ENCODE measurements at regions not wholly inside any gene's neighbourhood (a gene's known extent, or its start where the extent isn't known, plus 50 kb on each side); places are given as distances from the start of the nearest gene placed in this dataset.

GRCh38 chr17:14864127-14864526 is 401.0 kb downstream of the PMP22 start:
- Histone ChIP-seq H3K9me2 (ENCODE audit: insufficient read depth, low read length) (no peaks in the 10 kb centered on the region), H3K79me2 (replicated peaks; ENCODE audit: insufficient read depth, low read length) (no peaks in the 10 kb centered on the region), H3K9ac (ENCODE audit: low read length) (no peak overlapping the region), H3K4me3 (ENCODE audit: low read length) (no peak overlapping the region), H3K36me3 (ENCODE audit: insufficient read depth, low read length) (no peaks in the 10 kb centered on the region), H3F3A (ENCODE audit: insufficient read depth, low read length, poor library complexity, severe bottlenecking) (no peaks in the 10 kb centered on the region), H4K20me1 (ENCODE audit: insufficient read depth) (no peaks in the 10 kb centered on the region), H3K4me2 (ENCODE audit: low read length) (no peak overlapping the region), H3K9me3 (ENCODE audit: low read length) (no peaks in the 10 kb centered on the region), H3K27me3 (ENCODE audit: insufficient read depth, low read depth, low read length) (no peaks in the 10 kb centered on the region), H3K27ac (ENCODE audit: low read length) (no peak overlapping the region), H2AFZ (ENCODE audit: low read depth, low read length) (no peak overlapping the region)
- no peak for TF ChIP-seq SMC3 (conservative IDR thresholded peaks at IDR 0.05; ENCODE audit: poor library complexity)
- no peak for TF ChIP-seq RAD21 (conservative IDR thresholded peaks at IDR 0.05)
- TF ChIP-seq POLR2AphosphoS5 (IDR thresholded peaks at IDR 0.05), result peak; percentile 92
- peak; percentile 90 for TF ChIP-seq EP300 (conservative IDR thresholded peaks at IDR 0.05; ENCODE audit: poor library complexity, severe bottlenecking)
- peak; percentile 71 for TF ChIP-seq REST (IDR thresholded peaks at IDR 0.05; ENCODE audit: borderline replicate concordance)

DNA sequence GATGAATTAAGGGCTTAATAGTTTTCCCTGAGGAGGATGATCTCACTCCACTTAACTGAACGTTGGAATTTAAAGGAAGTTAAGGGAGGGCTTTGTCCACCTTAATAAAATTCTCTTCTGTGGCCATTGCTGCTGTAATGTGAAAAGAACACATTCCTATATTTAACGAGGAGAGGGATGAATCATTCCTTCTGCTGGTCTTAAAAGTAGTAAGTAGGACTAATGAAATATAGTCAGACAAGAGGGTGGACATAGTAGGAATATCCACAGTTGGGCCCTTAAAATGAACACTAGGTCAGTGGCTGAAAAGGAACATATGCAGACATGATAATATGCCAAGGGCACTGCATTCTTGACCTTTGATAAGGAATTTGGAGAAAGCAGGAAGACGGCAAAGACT is 405.6 kb downstream of the PMP22 start:
- Histone ChIP-seq H3K27ac (ENCODE audit: low read length) (no peak overlapping the region), H3K4me2 (ENCODE audit: low read length) (no peak overlapping the region), H2AFZ (ENCODE audit: low read depth, low read length) (no peak overlapping the region), H3K4me3 (ENCODE audit: low read length) (no peak overlapping the region), H3K79me2 (replicated peaks; ENCODE audit: insufficient read depth, low read length) (no peaks in the 10 kb centered on the region), H3K9ac (ENCODE audit: low read length) (no peak overlapping the region), H3K9me3 (ENCODE audit: low read length) (no peaks in the 10 kb centered on the region), H3K36me3 (ENCODE audit: insufficient read depth, low read length) (no peaks in the 10 kb centered on the region), H4K20me1 (ENCODE audit: insufficient read depth) (no peaks in the 10 kb centered on the region), H3F3A (ENCODE audit: insufficient read depth, low read length, poor library complexity, severe bottlenecking) (no peaks in the 10 kb centered on the region), H3K9me2 (ENCODE audit: insufficient read depth, low read length) (no peaks in the 10 kb centered on the region), H3K27me3 (ENCODE audit: insufficient read depth, low read depth, low read length) (no peaks in the 10 kb centered on the region)
- TF ChIP-seq EZH2 (IDR thresholded peaks at IDR 0.05; ENCODE audit: borderline replicate concordance, insufficient read depth, low read length, poor library complexity, severe bottlenecking) (no peak), TAF1 (IDR thresholded peaks at IDR 0.05; ENCODE audit: low read depth) (no peak), MXI1 (conservative IDR thresholded peaks at IDR 0.05; ENCODE audit: poor library complexity, severe bottlenecking) (no peak)

GRCh38 chr17:14856176-14856575 is 408.9 kb downstream of the PMP22 start:
- no peak overlapping the region for H2AFZ ChIP-seq (ENCODE audit: low read depth, low read length)
- H3F3A ChIP-seq (ENCODE audit: insufficient read depth, low read length, poor library complexity, severe bottlenecking), result no peaks in the 10 kb centered on the region
- H3K36me3 ChIP-seq (ENCODE audit: insufficient read depth, low read length), result no peaks in the 10 kb centered on the region
- H3K27me3 ChIP-seq (ENCODE audit: insufficient read depth, low read depth, low read length), result no peaks in the 10 kb centered on the region
- H3K79me2 ChIP-seq (replicated peaks; ENCODE audit: insufficient read depth, low read length), result no peaks in the 10 kb centered on the region
- no peak for TF ChIP-seq REST (IDR thresholded peaks at IDR 0.05; ENCODE audit: borderline replicate concordance)
- TF ChIP-seq SMC3 (conservative IDR thresholded peaks at IDR 0.05; ENCODE audit: poor library complexity), result no peak
- no peak for TF ChIP-seq EZH2 (IDR thresholded peaks at IDR 0.05; ENCODE audit: borderline replicate concordance, insufficient read depth, low read length, poor library complexity, severe bottlenecking)
- TF ChIP-seq RAD21 (conservative IDR thresholded peaks at IDR 0.05), result no peak
- TF ChIP-seq CTCF (IDR thresholded peaks at IDR 0.05; ENCODE audit: poor library complexity, severe bottlenecking), result no peak
- no peak for TF ChIP-seq POLR2AphosphoS5 (IDR thresholded peaks at IDR 0.05)
- TF ChIP-seq MXI1 (conservative IDR thresholded peaks at IDR 0.05; ENCODE audit: poor library complexity, severe bottlenecking), result no peak
- no peak for TF ChIP-seq TAF1 (IDR thresholded peaks at IDR 0.05; ENCODE audit: low read depth)
- no peak for TF ChIP-seq EP300 (conservative IDR thresholded peaks at IDR 0.05; ENCODE audit: poor library complexity, severe bottlenecking)
- no peaks in the 10 kb centered on the region for H3K9me2 ChIP-seq (ENCODE audit: insufficient read depth, low read length)
- no peak overlapping the region for H3K4me3 ChIP-seq (ENCODE audit: low read length)
- H3K4me2 ChIP-seq (ENCODE audit: low read length), result no peak overlapping the region
- no peak overlapping the region for H3K27ac ChIP-seq (ENCODE audit: low read length)
- no peak overlapping the region for H3K9ac ChIP-seq (ENCODE audit: low read length)
- no peaks in the 10 kb centered on the region for H4K20me1 ChIP-seq (ENCODE audit: insufficient read depth)
- no peaks in the 10 kb centered on the region for H3K9me3 ChIP-seq (ENCODE audit: low read length)

All from neural cell (in vitro differentiated cells).